ENCODE measurements at regions not wholly inside any gene's neighbourhood (a gene's known extent, or its start where the extent isn't known, plus 50 kb on each side); places are given as distances from the start of the nearest gene placed in this dataset.

- peaks cover 13% of the 10 kb centered on the region for H3K27me3 Mint-ChIP-seq (ENCODE audit: low read depth, unreplicated experiment)
- no peak for FAIRE-seq
These were observed 147.8 kb upstream of the RALGAPA2 start for GRCh38 chr20:20860078-20860806.

GRCh38 chr20:20859510-20859909, 147.1 kb upstream of the RALGAPA2 start:
- no peaks in the 10 kb centered on the region for H3K27me3 ChIP-seq (ENCODE audit: insufficient read depth, low read length)
- DNase-seq (ENCODE audit: low read depth) (no peak), FAIRE-seq (no peak)
- no peaks in the 10 kb centered on the region for H3K79me2 ChIP-seq (ENCODE audit: insufficient read depth, low read length)
- H3K36me3 ChIP-seq (ENCODE audit: insufficient read depth, low read length), result no peaks in the 10 kb centered on the region
- Mint-ChIP-seq H3K4me3 (ENCODE audit: unreplicated experiment) (no peak overlapping the region), H3K4me1 (ENCODE audit: low read depth, unreplicated experiment) (peaks cover 5% of the 10 kb centered on the region), H3K27me3 (ENCODE audit: low read depth, unreplicated experiment) (peaks cover 13% of the 10 kb centered on the region), H3K9me3 (ENCODE audit: unreplicated experiment) (no peaks in the 10 kb centered on the region), H3K27ac (ENCODE audit: unreplicated experiment) (no peak overlapping the region), H3K36me3 (ENCODE audit: low read depth, unreplicated experiment) (no peaks in the 10 kb centered on the region)
- H3K9ac ChIP-seq (ENCODE audit: low read length), result no peak overlapping the region
- H3K4me2 ChIP-seq (ENCODE audit: low read length), result no peak overlapping the region
- H2AFZ ChIP-seq (ENCODE audit: low read depth, low read length), result no peak overlapping the region
- H3K9me3 ChIP-seq (ENCODE audit: insufficient read depth, low read depth, low read length), result no peaks in the 10 kb centered on the region
- H4K20me1 ChIP-seq (ENCODE audit: insufficient read depth, low read length), result no peaks in the 10 kb centered on the region
- no peak overlapping the region for H3K27ac ChIP-seq (ENCODE audit: low read depth, low read length)
- no peak overlapping the region for H3K4me3 ChIP-seq (ENCODE audit: insufficient read depth, low read depth, low read length)
- TF ChIP-seq CTCF (IDR thresholded peaks at IDR 0.05; ENCODE audit: insufficient read depth, low read depth, low read length), result no peak
- TF ChIP-seq EZH2 (IDR thresholded peaks at IDR 0.05; ENCODE audit: insufficient read depth, low read length), result no peak
- no peaks in the 10 kb centered on the region for H3K4me1 ChIP-seq (ENCODE audit: insufficient read depth, low read length)

More at GRCh38 chr20:20860078-20860806, 147.8 kb upstream of the RALGAPA2 start:
- Histone ChIP-seq H3K79me2 (ENCODE audit: insufficient read depth, low read length) (no peaks in the 10 kb centered on the region), H3K4me2 (ENCODE audit: low read length) (no peak overlapping the region), H3K4me1 (ENCODE audit: insufficient read depth, low read length) (no peaks in the 10 kb centered on the region), H2AFZ (ENCODE audit: low read depth, low read length) (no peak overlapping the region), H3K9ac (ENCODE audit: low read length) (no peak overlapping the region), H3K9me3 (ENCODE audit: insufficient read depth, low read depth, low read length) (no peaks in the 10 kb centered on the region), H4K20me1 (ENCODE audit: insufficient read depth, low read length) (no peaks in the 10 kb centered on the region), H3K27ac (ENCODE audit: low read depth, low read length) (no peak overlapping the region), H3K27me3 (ENCODE audit: insufficient read depth, low read length) (no peaks in the 10 kb centered on the region), H3K4me3 (ENCODE audit: insufficient read depth, low read depth, low read length) (no peak overlapping the region), H3K36me3 (ENCODE audit: insufficient read depth, low read length) (no peaks in the 10 kb centered on the region)
- Mint-ChIP-seq H3K4me3 (ENCODE audit: unreplicated experiment) (no peak overlapping the region), H3K36me3 (ENCODE audit: low read depth, unreplicated experiment) (no peaks in the 10 kb centered on the region), H3K9me3 (ENCODE audit: unreplicated experiment) (no peaks in the 10 kb centered on the region), H3K27ac (ENCODE audit: unreplicated experiment) (no peak overlapping the region), H3K4me1 (ENCODE audit: low read depth, unreplicated experiment) (peaks cover 5% of the 10 kb centered on the region)
- peak; percentile 55 for DNase-seq (ENCODE audit: low read depth)
- TF ChIP-seq CTCF (IDR thresholded peaks at IDR 0.05; ENCODE audit: insufficient read depth, low read depth, low read length) (peak; percentile 89), EZH2 (IDR thresholded peaks at IDR 0.05; ENCODE audit: insufficient read depth, low read length) (no peak)

- H3K27ac Mint-ChIP-seq (ENCODE audit: unreplicated experiment), result no peak overlapping the region
- Histone ChIP-seq H3K79me2 (ENCODE audit: insufficient read depth, low read length) (no peaks in the 10 kb centered on the region), H3K27me3 (ENCODE audit: insufficient read depth, low read length) (no peaks in the 10 kb centered on the region), H4K20me1 (ENCODE audit: insufficient read depth, low read length) (no peaks in the 10 kb centered on the region), H3K27ac (ENCODE audit: low read depth, low read length) (no peak overlapping the region), H3K4me1 (ENCODE audit: insufficient read depth, low read length) (no peaks in the 10 kb centered on the region), H3K9me3 (ENCODE audit: insufficient read depth, low read depth, low read length) (no peaks in the 10 kb centered on the region), H3K4me2 (ENCODE audit: low read length) (no peak overlapping the region), H3K4me3 (ENCODE audit: insufficient read depth, low read depth, low read length) (no peak overlapping the region), H3K9ac (ENCODE audit: low read length) (no peak overlapping the region), H2AFZ (ENCODE audit: low read depth, low read length) (no peak overlapping the region), H3K36me3 (ENCODE audit: insufficient read depth, low read length) (no peaks in the 10 kb centered on the region)
- FAIRE-seq, result no peak
- DNase-seq (ENCODE audit: low read depth), result no peak
- H3K4me3 Mint-ChIP-seq (ENCODE audit: unreplicated experiment), result no peak overlapping the region
- H3K4me1 Mint-ChIP-seq (ENCODE audit: low read depth, unreplicated experiment), result peaks cover 5% of the 10 kb centered on the region
- H3K9me3 Mint-ChIP-seq (ENCODE audit: unreplicated experiment), result no peaks in the 10 kb centered on the region
- no peaks in the 10 kb centered on the region for H3K36me3 Mint-ChIP-seq (ENCODE audit: low read depth, unreplicated experiment)
- no peak for TF ChIP-seq EZH2 (IDR thresholded peaks at IDR 0.05; ENCODE audit: insufficient read depth, low read length)
- TF ChIP-seq CTCF (IDR thresholded peaks at IDR 0.05; ENCODE audit: insufficient read depth, low read depth, low read length), result no peak
- no peaks in the 10 kb centered on the region for H3K27me3 Mint-ChIP-seq (ENCODE audit: low read depth, unreplicated experiment)
These were observed 144.5 kb upstream of the RALGAPA2 start for GRCh38 chr20:20856956-20857355.
